Bronchial epithelial cell (primary cell): ENCODE measurements at regions not wholly inside any gene's neighbourhood (a gene's known extent, or its start where the extent isn't known, plus 50 kb on each side); places are given as distances from the start of the nearest gene placed in this dataset.

Experiments
- DNase-seq: peaks from one replicate; pipeline ENCODE4 v3.0.0-alpha.2; 2010; ENCODE audit warnings: low read depth
- FAIRE-seq: peaks from 2 replicates; lab custom pipeline; 2011; peaks lifted over from hg19 to GRCh38; lab: Jason Lieb, UNC
- H3K27me3 ChIP-seq: 2 replicates; pipeline ENCODE4 v1.5.1; 2011; ENCODE audit warnings: low read length; ENCODE audit not compliant: control insufficient read depth, insufficient read depth
- H3K36me3 ChIP-seq: 2 replicates; pipeline ENCODE4 v1.5.1; 2011; ENCODE audit warnings: low read length; ENCODE audit not compliant: control insufficient read depth, insufficient read depth
- H3K4me3 ChIP-seq: 2 replicates; pipeline ENCODE4 v1.5.1; 2011; ENCODE audit warnings: mild to moderate bottlenecking, low read depth, low read length, control low read depth
- TF ChIP-seq, protein P1 (sequence below): IDR thresholded peaks from 2 replicates; pipeline ENCODE4 v1.5.1; 2011; ENCODE audit warnings: mild to moderate bottlenecking, moderate library complexity, low read length, control low read depth, inconsistent platforms; ENCODE audit not compliant: insufficient read depth, severe bottlenecking

DNA sequence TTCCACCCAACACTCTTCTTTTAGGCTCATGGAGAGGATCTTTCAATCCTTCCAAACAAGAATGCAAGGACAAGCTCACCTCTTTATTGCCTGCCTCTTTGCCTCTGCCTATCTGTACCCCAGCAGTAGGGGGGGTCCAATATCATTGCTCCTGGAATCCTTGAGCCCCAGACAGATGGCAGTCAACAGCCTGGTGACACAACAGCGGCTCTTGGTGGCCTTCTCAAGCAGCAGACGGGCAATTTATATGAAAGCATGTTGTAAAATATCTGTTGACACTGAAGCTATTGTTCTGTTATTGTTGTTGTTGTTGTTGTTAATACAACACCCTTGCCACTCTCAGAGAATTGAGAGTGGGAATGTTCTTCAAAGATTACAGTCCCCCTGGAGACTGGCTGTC lies 480.0 kb upstream of the CADM1 start:
- Histone ChIP-seq H3K4me3 (no peak overlapping the region), H3K27me3 (no peaks in the 10 kb centered on the region), H3K36me3 (no peaks in the 10 kb centered on the region)
- DNase-seq (no peak), FAIRE-seq (no peak)
- TF ChIP-seq, protein P1, sequence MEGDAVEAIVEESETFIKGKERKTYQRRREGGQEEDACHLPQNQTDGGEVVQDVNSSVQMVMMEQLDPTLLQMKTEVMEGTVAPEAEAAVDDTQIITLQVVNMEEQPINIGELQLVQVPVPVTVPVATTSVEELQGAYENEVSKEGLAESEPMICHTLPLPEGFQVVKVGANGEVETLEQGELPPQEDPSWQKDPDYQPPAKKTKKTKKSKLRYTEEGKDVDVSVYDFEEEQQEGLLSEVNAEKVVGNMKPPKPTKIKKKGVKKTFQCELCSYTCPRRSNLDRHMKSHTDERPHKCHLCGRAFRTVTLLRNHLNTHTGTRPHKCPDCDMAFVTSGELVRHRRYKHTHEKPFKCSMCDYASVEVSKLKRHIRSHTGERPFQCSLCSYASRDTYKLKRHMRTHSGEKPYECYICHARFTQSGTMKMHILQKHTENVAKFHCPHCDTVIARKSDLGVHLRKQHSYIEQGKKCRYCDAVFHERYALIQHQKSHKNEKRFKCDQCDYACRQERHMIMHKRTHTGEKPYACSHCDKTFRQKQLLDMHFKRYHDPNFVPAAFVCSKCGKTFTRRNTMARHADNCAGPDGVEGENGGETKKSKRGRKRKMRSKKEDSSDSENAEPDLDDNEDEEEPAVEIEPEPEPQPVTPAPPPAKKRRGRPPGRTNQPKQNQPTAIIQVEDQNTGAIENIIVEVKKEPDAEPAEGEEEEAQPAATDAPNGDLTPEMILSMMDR, result no peak

DNA sequence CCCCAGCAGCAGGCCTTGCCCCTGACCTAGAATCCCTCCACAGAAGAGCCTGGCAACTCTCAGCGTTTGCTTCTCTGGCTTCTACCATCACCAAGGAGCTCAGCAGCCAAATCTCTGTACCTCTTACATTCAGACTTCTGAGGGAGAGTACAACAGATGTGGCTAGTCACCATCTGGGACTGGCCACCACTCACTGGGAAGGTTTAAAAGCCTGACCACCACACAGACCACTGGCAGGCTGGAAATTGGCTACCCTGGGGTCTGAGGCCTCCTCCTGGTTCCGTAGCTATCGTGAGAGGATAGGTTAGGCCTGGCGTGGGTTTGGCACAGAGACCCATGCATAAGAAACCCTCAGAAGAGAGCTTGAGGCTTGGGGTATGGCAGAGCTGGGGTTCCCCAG lies 478.5 kb upstream of the CADM1 start:
- TF ChIP-seq, protein P1, result no peak
- Histone ChIP-seq H3K27me3 (no peaks in the 10 kb centered on the region), H3K36me3 (no peaks in the 10 kb centered on the region), H3K4me3 (no peak overlapping the region)
- no peak for FAIRE-seq
- no peak for DNase-seq

DNA sequence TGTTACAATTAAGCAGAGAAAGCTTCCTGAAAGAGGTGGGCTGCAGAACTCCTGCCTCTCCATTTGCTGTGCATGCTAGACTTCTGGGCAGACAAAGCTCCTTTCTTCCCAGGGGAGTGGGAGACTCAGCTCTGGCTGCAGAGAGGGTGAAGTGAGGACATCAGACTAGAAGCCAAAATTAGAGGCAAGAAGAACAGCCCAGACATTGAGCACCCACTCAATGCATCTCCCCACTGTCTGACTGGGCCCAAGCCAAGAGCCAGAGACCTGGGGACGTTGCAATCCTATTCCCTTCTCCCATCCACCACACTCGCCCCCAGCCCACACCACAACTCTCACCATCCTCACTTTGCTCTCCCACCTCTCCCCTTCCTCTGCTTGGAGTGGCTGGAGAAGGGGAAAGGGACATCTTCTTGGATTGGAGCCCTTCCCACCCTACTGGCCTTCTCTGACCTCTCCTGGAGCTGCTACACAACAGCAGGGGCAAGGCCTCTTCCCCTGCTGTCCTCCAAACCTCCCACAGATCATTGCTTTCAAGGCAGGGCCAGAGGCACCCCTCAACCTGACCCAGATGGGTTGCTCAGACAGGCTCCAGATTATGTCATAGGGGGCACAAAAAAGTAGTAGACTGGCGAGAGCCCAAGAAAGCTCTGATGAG lies 477.7 kb upstream of the CADM1 start:
- TF ChIP-seq, protein P1, result no peak
- no peak for FAIRE-seq

DNA sequence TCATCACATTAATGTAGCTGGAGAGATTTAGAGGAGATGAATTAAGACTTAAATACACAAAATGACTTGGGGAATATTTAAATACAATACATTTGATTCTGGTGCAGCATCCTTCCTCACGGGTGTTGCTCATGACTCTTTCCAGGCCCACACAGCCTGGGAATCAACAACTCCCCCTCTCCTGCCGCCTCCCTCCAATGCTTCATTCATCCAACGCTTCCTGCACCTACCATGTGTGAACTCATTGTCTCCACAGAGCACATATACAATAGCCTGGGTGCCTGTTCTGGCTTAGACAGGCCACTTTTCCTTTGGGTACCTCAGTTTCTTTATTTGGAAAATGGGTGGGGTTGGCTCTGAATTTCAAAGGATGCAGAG lies 476.9 kb upstream of the CADM1 start:
- no peak for FAIRE-seq
- Histone ChIP-seq H3K27me3 (no peaks in the 10 kb centered on the region), H3K36me3 (no peaks in the 10 kb centered on the region), H3K4me3 (no peak overlapping the region)
- no peak for DNase-seq
- TF ChIP-seq, protein P1, result no peak

More for the DNA sequence above, 477.7 kb upstream of the CADM1 start:
- H3K4me3 ChIP-seq, result no peak overlapping the region
- no peak for DNase-seq
- H3K36me3 ChIP-seq, result no peaks in the 10 kb centered on the region
- no peaks in the 10 kb centered on the region for H3K27me3 ChIP-seq

DNA sequence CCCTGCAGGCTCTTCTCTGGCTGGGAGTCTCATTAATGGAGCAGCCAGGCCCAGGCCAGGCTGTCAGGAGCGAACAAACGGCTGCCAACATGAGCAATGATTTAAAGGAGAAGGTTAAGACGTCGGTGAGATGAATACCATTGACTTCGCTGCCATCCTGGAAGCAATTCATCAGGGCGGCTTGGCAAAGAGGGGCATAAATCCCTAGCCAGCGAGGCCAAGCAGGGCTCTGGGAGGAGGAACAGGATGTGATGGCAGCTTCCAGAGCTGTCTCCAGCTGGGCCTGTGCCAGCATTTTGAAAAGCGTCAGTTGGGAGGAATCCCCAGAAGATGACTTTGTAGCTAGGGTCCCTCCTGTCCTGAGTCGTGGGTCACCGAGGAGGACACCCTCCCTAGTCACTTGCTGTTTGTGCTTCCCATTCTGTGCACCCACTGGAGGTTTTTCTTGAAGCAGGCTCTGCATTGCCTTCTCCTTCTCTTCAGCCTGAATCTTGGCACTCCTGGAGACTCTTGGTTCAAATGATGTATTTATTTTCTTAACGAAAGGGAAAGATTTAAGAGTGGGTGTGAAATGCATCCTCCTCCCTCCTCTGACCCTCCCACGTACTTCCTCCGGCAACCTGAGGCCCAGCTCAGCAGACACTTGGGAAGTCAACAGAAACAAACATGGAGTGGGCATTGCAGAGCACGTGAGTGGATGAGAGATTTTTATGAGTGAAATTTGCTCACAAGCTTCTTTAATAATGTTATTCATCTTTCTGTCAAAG lies 476.3 kb upstream of the CADM1 start:
- H3K27me3 ChIP-seq, result no peaks in the 10 kb centered on the region
- FAIRE-seq, result no peak

More for the DNA sequence above, 476.3 kb upstream of the CADM1 start:
- no peak for DNase-seq
- H3K4me3 ChIP-seq, result no peak overlapping the region
- no peaks in the 10 kb centered on the region for H3K36me3 ChIP-seq
- TF ChIP-seq, protein P1, result no peak
